ENCODE measurements at regions not wholly inside any gene's neighbourhood (a gene's known extent, or its start where the extent isn't known, plus 50 kb on each side); places are given as distances from the start of the nearest gene placed in this dataset.

- Mint-ChIP-seq H3K4me1 (peaks cover 18% of the 10 kb centered on the region), H3K36me3 (no peaks in the 10 kb centered on the region), H3K27me3 (ENCODE audit: low read depth) (peaks cover 12% of the 10 kb centered on the region)
Measured at GRCh38 chr5:5711592-5711991, 289.1 kb downstream of the ICE1 start.

GRCh38 chr5:5711112-5711511 lies 288.6 kb downstream of the ICE1 start:
- DNase-seq (ENCODE audit: low spot score in 2 of 2, unreplicated experiment in 2 of 2): no peak
- TF ChIP-seq CTCF (IDR thresholded peaks at IDR 0.05; ENCODE audit: unreplicated experiment): no peak
- Mint-ChIP-seq H3K27ac (peak overlapping the region; percentile 65), H3K9me3 (peaks cover 19% of the 10 kb centered on the region), H3K4me1 (peaks cover 18% of the 10 kb centered on the region), H3K27me3 (ENCODE audit: low read depth) (peaks cover 12% of the 10 kb centered on the region), H3K36me3 (no peaks in the 10 kb centered on the region), H3K4me3 (no peak overlapping the region)

More at GRCh38 chr5:5711592-5711991, 289.1 kb downstream of the ICE1 start:
- Mint-ChIP-seq H3K9me3 (peaks cover 19% of the 10 kb centered on the region), H3K27ac (peak overlapping the region; percentile 69), H3K4me3 (no peak overlapping the region)
- DNase-seq (ENCODE audit: low spot score in 2 of 2, unreplicated experiment in 2 of 2): no peak
- TF ChIP-seq CTCF (IDR thresholded peaks at IDR 0.05; ENCODE audit: unreplicated experiment): no peak

- Mint-ChIP-seq H3K27me3 (ENCODE audit: low read depth) (peaks cover 12% of the 10 kb centered on the region), H3K9me3 (peaks cover 19% of the 10 kb centered on the region), H3K36me3 (no peaks in the 10 kb centered on the region), H3K4me3 (no peak overlapping the region), H3K4me1 (peaks cover 18% of the 10 kb centered on the region), H3K27ac (peak overlapping the region; percentile 6)
- TF ChIP-seq CTCF (IDR thresholded peaks at IDR 0.05; ENCODE audit: unreplicated experiment): no peak
- DNase-seq (ENCODE audit: low spot score in 2 of 2, unreplicated experiment in 2 of 2): no peak
Measured at GRCh38 chr5:5710471-5710870, 288.0 kb downstream of the ICE1 start.

GRCh38 chr5:5708367-5708919 lies 286.0 kb downstream of the ICE1 start:
- no peak for TF ChIP-seq CTCF (IDR thresholded peaks at IDR 0.05; ENCODE audit: unreplicated experiment)
- Mint-ChIP-seq H3K4me3 (no peak overlapping the region), H3K27me3 (ENCODE audit: low read depth) (peaks cover 2% of the 10 kb centered on the region), H3K27ac (no peak overlapping the region), H3K36me3 (no peaks in the 10 kb centered on the region), H3K9me3 (peaks cover 9% of the 10 kb centered on the region), H3K4me1 (peaks cover 25% of the 10 kb centered on the region)
- no peak for DNase-seq (ENCODE audit: low spot score in 2 of 2, unreplicated experiment in 2 of 2)

- H3K9me3 Mint-ChIP-seq: peaks cover 9% of the 10 kb centered on the region
Measured at GRCh38 chr5:5705010-5705409, 282.5 kb downstream of the ICE1 start.

More at GRCh38 chr5:5705010-5705409, 282.5 kb downstream of the ICE1 start:
- Mint-ChIP-seq H3K36me3 (no peaks in the 10 kb centered on the region), H3K27me3 (ENCODE audit: low read depth) (no peaks in the 10 kb centered on the region), H3K27ac (no peak overlapping the region), H3K4me1 (peaks cover 7% of the 10 kb centered on the region), H3K4me3 (no peak overlapping the region)
- no peak for DNase-seq (ENCODE audit: low spot score in 2 of 2, unreplicated experiment in 2 of 2)
- TF ChIP-seq CTCF (IDR thresholded peaks at IDR 0.05; ENCODE audit: unreplicated experiment): no peak

Measured in mesothelial cell of epicardium (in vitro differentiated cells).